ENCODE measurements at regions not wholly inside any gene's neighbourhood (a gene's known extent, or its start where the extent isn't known, plus 50 kb on each side); places are given as distances from the start of the nearest gene placed in this dataset.

DNA sequence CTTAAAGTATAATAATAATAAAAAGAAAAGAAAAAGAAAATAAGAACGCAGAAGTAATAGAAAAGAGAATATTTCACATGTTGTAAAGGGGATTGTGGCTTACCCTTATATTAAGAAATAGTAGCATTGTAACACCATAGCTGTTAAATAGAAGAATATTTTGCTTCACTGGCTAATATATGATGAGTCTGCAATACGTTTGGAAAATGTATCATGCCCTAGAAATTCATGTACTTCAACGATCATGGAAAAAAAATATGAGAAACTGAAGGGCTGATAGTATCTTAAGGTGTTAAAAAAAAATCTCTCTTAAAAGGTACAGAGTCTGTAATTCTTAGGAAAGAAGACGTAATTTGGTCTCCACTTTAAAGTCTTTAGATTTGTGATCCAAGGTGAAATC, 1390.5 kb upstream of the ADGRL2 start:
- TF ChIP-seq, protein P1, sequence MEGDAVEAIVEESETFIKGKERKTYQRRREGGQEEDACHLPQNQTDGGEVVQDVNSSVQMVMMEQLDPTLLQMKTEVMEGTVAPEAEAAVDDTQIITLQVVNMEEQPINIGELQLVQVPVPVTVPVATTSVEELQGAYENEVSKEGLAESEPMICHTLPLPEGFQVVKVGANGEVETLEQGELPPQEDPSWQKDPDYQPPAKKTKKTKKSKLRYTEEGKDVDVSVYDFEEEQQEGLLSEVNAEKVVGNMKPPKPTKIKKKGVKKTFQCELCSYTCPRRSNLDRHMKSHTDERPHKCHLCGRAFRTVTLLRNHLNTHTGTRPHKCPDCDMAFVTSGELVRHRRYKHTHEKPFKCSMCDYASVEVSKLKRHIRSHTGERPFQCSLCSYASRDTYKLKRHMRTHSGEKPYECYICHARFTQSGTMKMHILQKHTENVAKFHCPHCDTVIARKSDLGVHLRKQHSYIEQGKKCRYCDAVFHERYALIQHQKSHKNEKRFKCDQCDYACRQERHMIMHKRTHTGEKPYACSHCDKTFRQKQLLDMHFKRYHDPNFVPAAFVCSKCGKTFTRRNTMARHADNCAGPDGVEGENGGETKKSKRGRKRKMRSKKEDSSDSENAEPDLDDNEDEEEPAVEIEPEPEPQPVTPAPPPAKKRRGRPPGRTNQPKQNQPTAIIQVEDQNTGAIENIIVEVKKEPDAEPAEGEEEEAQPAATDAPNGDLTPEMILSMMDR (IDR thresholded peaks at IDR 0.05; ENCODE audit: poor library complexity, severe bottlenecking) = no peak
- no peak for TF ChIP-seq TAF1 (IDR thresholded peaks at IDR 0.05; ENCODE audit: low read depth)
- TF ChIP-seq EP300 (conservative IDR thresholded peaks at IDR 0.05; ENCODE audit: poor library complexity, severe bottlenecking) = no peak
- TF ChIP-seq EZH2 (IDR thresholded peaks at IDR 0.05; ENCODE audit: borderline replicate concordance, insufficient read depth, low read length, poor library complexity, severe bottlenecking) = no peak

Measured in neural cell (in vitro differentiated cells).